ENCODE measurements at regions not wholly inside any gene's neighbourhood (a gene's known extent, or its start where the extent isn't known, plus 50 kb on each side); places are given as distances from the start of the nearest gene placed in this dataset.

DNA sequence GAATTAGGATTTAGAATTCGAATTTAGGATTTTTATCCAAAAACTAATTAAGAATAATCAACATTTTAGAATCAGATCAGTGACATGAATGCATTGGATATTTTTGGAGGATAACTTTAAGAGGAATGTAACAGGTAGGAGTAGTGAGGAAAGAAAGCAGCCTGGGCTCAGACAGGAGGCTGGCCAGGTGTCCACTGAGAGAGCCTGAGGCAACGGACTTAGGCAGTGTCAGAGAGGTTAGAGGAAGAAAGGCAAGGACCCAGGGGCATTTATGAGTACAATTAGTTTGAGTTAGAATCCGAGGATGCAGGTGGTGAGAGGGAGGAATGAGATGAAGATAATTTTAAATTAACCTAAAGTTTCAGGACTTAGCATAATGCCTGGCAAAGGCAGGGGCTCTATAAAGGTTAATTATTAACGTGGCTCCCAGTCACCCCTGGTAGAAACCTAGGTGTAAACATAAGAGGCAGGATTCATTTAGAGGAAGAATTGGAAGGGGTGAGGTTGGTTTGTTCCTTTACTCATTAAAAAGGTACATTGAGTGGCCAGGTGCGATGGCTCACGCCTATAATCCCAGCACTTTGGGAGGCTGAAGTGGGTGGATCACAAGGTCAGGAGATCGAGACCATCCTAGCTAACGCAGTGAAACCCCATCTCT lies 507.1 kb downstream of the TMEM182 start:
- TF ChIP-seq, protein P1, sequence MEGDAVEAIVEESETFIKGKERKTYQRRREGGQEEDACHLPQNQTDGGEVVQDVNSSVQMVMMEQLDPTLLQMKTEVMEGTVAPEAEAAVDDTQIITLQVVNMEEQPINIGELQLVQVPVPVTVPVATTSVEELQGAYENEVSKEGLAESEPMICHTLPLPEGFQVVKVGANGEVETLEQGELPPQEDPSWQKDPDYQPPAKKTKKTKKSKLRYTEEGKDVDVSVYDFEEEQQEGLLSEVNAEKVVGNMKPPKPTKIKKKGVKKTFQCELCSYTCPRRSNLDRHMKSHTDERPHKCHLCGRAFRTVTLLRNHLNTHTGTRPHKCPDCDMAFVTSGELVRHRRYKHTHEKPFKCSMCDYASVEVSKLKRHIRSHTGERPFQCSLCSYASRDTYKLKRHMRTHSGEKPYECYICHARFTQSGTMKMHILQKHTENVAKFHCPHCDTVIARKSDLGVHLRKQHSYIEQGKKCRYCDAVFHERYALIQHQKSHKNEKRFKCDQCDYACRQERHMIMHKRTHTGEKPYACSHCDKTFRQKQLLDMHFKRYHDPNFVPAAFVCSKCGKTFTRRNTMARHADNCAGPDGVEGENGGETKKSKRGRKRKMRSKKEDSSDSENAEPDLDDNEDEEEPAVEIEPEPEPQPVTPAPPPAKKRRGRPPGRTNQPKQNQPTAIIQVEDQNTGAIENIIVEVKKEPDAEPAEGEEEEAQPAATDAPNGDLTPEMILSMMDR (IDR thresholded peaks at IDR 0.05): no peak
- TF ChIP-seq POLR2A (IDR thresholded peaks at IDR 0.05): no peak
